DMS79 treated with DMSO at 0.1 percent for 48 hours (cell line): ENCODE measurements at regions not wholly inside any gene's neighbourhood (a gene's known extent, or its start where the extent isn't known, plus 50 kb on each side); places are given as distances from the start of the nearest gene placed in this dataset.

Experiments used
- DNase-seq: peaks from one replicate; lab custom pipeline; 2025; lab: John Stamatoyannopoulos, UW

DNA sequence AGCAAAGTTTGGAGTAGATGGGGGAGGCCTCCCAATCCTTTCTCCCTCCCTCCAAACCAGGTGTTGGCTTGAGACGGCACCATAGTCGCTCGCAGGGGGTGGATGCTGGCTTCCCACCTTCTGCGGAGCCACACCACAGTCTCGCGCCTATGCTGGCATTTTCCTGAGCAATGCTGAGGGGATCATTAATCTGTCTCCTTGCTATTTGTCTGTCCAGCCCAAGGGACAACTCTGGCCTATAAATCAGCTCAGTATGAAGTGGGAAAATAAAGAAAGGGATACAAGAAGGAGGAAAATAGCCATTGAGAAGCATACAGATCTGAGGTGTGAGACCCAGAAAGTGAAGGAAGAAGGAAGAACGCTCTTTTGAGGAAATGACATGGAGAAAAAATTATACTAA, 53.5 kb upstream of the CADM1 start:
- DNase-seq: no peak

DNA sequence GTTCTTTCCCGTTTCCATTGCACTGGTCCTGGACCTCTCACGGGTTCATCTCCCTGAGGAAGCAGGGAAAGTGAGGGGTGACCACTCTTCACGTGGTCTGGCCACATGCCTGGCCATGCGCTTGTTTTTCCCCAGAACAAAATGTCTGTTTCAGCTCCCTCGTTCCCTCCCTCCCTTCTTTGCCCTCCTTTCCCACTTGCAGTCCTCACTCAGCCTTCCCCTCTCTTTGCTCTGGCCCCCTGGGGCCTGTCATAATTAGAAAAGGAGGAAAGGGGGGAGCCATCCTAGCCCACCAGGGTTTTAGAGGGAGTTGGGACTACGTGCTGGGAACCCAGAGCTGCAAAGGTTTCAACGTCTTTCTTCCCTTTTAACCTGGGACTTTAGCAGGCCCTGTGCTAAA, 52.8 kb upstream of the CADM1 start:
- no peak for DNase-seq

GRCh38 chr11:115555336-115556090, 51.3 kb upstream of the CADM1 start:
- DNase-seq: no peak
